ENCODE measurements at regions not wholly inside any gene's neighbourhood (a gene's known extent, or its start where the extent isn't known, plus 50 kb on each side); places are given as distances from the start of the nearest gene placed in this dataset.

DNA sequence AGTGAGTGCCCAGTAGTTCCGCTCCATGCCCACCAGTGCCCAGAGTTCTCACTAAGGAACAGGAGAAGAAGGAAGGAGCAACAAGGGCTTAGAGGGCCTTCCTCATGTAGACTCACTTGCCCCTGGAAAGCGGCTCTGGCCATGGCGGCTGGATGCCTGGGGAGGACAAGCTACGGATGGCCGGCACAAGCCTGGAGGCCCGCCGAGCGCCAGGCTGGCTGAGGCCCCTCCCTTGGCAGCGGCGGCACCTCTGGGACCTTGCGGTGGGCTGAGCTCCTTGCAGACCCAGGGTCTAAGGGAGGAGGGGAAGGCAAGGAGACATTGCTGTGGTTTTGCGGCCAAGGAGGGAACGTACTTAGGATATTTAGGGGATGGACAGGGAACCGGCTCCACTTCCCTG, 160.1 kb downstream of the SALL1 start:
- Histone ChIP-seq H3K36me3 (no peaks in the 10 kb centered on the region), H3K27ac (no peak overlapping the region), H3K9me3 (no peaks in the 10 kb centered on the region), H3K4me3 (no peak overlapping the region), H3K27me3 (no peaks in the 10 kb centered on the region), H3K4me1 (no peaks in the 10 kb centered on the region)
- DNase-seq = no peak
- intact Hi-C loops (cut with DNase I; ENCODE audit: low total_unique reads) = no loop called here
- TF ChIP-seq, protein P1, sequence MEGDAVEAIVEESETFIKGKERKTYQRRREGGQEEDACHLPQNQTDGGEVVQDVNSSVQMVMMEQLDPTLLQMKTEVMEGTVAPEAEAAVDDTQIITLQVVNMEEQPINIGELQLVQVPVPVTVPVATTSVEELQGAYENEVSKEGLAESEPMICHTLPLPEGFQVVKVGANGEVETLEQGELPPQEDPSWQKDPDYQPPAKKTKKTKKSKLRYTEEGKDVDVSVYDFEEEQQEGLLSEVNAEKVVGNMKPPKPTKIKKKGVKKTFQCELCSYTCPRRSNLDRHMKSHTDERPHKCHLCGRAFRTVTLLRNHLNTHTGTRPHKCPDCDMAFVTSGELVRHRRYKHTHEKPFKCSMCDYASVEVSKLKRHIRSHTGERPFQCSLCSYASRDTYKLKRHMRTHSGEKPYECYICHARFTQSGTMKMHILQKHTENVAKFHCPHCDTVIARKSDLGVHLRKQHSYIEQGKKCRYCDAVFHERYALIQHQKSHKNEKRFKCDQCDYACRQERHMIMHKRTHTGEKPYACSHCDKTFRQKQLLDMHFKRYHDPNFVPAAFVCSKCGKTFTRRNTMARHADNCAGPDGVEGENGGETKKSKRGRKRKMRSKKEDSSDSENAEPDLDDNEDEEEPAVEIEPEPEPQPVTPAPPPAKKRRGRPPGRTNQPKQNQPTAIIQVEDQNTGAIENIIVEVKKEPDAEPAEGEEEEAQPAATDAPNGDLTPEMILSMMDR (IDR thresholded peaks at IDR 0.05) = no peak

DNA sequence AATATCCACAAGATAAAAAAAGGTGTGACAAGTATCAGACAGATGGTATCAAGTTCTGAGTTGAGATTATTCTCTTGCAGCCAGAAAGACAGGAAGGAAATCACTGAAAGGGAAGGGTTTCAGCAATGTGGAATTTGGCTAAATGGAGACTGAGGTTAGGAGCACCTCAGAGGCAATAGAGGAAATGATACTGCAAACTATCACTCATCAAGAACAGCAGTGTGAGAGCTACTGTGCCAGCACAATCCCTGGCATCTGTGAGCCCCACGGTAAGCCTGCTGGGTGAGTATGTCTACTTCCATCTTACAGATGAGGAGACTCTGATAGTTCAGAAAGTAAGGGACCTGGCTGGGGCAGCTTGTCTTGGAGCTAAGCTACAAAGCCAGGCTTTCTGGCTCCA, 162.0 kb downstream of the SALL1 start:
- no peak overlapping the region for H3K4me3 ChIP-seq

DNA sequence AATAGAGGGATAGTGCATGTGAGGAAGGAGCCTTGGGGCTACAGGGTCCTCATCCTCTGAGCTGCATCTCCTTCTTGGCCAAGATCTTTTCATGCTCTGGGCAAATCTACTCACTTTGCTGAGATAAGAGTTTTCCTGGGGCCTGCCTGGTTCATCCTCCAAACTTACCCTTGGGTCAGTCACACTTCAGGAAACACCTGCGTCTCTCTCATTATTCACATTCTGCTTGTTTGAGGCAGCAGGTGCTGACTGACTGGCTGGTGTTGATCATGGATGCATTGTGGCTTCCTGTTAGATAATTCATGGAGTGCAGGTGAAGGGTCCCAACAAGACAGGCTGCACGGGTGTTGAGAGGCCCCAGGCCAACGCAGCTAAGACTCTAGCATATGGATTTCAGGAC, 162.6 kb downstream of the SALL1 start:
- no peak overlapping the region for H3K27ac ChIP-seq
- H3K4me3 ChIP-seq = no peak overlapping the region
- DNase-seq = no peak
- H3K9me3 ChIP-seq = no peaks in the 10 kb centered on the region
- H3K27me3 ChIP-seq = no peaks in the 10 kb centered on the region
- intact Hi-C loops (cut with DNase I; ENCODE audit: low total_unique reads) = no loop called here
- H3K4me1 ChIP-seq = no peaks in the 10 kb centered on the region
- TF ChIP-seq, protein P1 (IDR thresholded peaks at IDR 0.05) = no peak
- H3K36me3 ChIP-seq = no peaks in the 10 kb centered on the region

More for the DNA sequence above, 162.0 kb downstream of the SALL1 start:
- DNase-seq = no peak
- H3K27ac ChIP-seq = no peak overlapping the region
- H3K36me3 ChIP-seq = no peaks in the 10 kb centered on the region
- TF ChIP-seq, protein P1 (IDR thresholded peaks at IDR 0.05) = no peak
- H3K27me3 ChIP-seq = no peaks in the 10 kb centered on the region
- no peaks in the 10 kb centered on the region for H3K9me3 ChIP-seq
- intact Hi-C loops (cut with DNase I; ENCODE audit: low total_unique reads) = no loop called here
- H3K4me1 ChIP-seq = no peaks in the 10 kb centered on the region

DNA sequence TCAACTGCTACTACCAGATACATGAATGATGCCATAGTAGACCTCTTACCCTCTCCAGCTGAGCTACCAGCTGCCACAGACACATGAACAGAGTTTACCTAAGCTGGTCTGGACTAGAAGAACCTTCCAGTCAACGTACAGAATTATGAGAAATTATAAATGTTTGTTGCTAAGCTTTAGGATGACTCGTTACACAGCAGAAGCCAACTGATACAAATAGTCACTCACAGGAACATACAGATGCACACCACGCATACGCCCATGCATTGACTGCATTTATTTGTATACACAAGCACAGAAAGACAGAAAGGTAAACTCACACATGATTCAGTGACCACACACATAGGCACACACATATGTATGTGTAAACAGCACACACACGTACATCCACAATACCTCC, 164.6 kb downstream of the SALL1 start:
- Histone ChIP-seq H3K36me3 (no peaks in the 10 kb centered on the region), H3K4me1 (no peaks in the 10 kb centered on the region), H3K4me3 (no peak overlapping the region), H3K27me3 (no peaks in the 10 kb centered on the region), H3K27ac (no peak overlapping the region), H3K9me3 (no peaks in the 10 kb centered on the region)
- DNase-seq = no peak
- TF ChIP-seq, protein P1 (IDR thresholded peaks at IDR 0.05) = no peak
- intact Hi-C loops (cut with DNase I; ENCODE audit: low total_unique reads) = no loop called here

DNA sequence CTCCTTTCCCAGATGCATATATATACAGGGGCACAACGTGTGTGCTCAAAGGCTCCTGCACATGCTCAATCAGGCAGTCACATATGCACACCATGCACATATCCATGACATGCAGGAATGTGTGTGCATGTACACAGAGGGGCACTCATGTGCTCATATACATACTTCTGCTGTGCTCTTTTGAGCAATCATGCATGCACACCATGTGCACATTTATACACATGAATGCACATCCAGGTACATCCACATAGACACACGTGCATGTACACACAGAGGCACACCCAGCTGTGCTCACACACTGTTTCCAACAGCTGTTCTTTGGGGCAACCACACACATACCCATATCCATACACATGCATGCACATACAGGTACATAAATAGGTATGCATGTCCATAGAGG, 165.3 kb downstream of the SALL1 start:
- H3K4me3 ChIP-seq = no peak overlapping the region
- no peak overlapping the region for H3K27ac ChIP-seq
- H3K27me3 ChIP-seq = no peaks in the 10 kb centered on the region
- no peak for DNase-seq
- intact Hi-C loops (cut with DNase I; ENCODE audit: low total_unique reads) = no loop called here
- TF ChIP-seq, protein P1 (IDR thresholded peaks at IDR 0.05) = no peak
- no peaks in the 10 kb centered on the region for H3K36me3 ChIP-seq
- H3K4me1 ChIP-seq = no peaks in the 10 kb centered on the region
- no peaks in the 10 kb centered on the region for H3K9me3 ChIP-seq

DNA sequence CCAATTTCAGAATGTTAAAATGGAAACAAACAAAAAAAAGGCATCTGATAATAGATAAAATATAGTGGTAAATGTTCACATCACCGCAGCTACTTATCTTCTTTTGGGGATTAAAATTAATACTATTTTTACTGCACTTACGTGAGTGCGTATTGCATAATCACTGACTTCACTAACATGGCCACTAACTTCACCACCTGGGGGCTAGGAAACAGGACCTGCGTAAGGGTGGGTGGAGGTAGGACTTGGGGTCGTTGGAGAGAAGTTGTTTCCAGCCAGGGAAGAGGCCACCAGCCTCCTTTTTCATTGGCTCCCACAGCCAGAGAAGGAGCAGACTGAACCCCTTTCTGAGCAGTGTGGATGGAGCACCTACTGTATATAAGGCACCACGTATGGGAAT, 166.4 kb downstream of the SALL1 start:
- intact Hi-C loops (cut with DNase I; ENCODE audit: low total_unique reads) = no loop called here

More for the DNA sequence above, 166.4 kb downstream of the SALL1 start:
- TF ChIP-seq, protein P1 (IDR thresholded peaks at IDR 0.05) = no peak
- Histone ChIP-seq H3K4me1 (no peaks in the 10 kb centered on the region), H3K27me3 (no peaks in the 10 kb centered on the region), H3K27ac (no peak overlapping the region), H3K36me3 (no peaks in the 10 kb centered on the region), H3K4me3 (no peak overlapping the region), H3K9me3 (no peaks in the 10 kb centered on the region)
- DNase-seq = no peak
